Transverse colon (tissue), 4 donors: ENCODE measurements at regions not wholly inside any gene's neighbourhood (a gene's known extent, or its start where the extent isn't known, plus 50 kb on each side); places are given as distances from the start of the nearest gene placed in this dataset.
A peak's percentile ranks its signal among the peaks of the same experiment; 100 is the strongest.

Source experiments
- DNase-seq: peaks from one replicate; pipeline ENCODE4 v3.0.0-alpha.2; 2019
- H3K27ac ChIP-seq, 4 donors: fragments of 200-600 bp; sonication (generic); 2 replicates each; pipeline ENCODE4 v1.5.1; 2016 to 2018; ENCODE audit warnings: inconsistent platforms in 4 of 4
- H3K27me3 ChIP-seq: fragments of 200-600 bp; sonication (generic); 2 replicates; pipeline ENCODE4 v1.5.1; 2017; ENCODE audit warnings: inconsistent platforms
- H3K36me3 ChIP-seq, 4 donors: fragments of 200-600 bp; sonication (generic); 2 replicates each; pipeline ENCODE4 v1.5.1; 2017 to 2019; ENCODE audit warnings: inconsistent platforms in 4 of 4
- H3K4me1 ChIP-seq, 4 donors: fragments of 200-600 bp; sonication (generic); 2 replicates each; pipeline ENCODE4 v1.5.1; 2017 to 2020; ENCODE audit warnings: inconsistent platforms in 4 of 4
- H3K4me3 ChIP-seq, 4 donors: fragments of 200-600 bp; sonication (generic); 1 replicate in 1 of 4; 2 replicates in 3 of 4; pipeline versions ENCODE4 v1.5.1 to v1.6.1; 2017 to 2019; ENCODE audit warnings: inconsistent platforms in 4 of 4
- H3K9me3 ChIP-seq, 2 donors: fragments of 200-600 bp; sonication (generic); 2 replicates each; pipeline ENCODE4 v1.5.1; 2017 to 2019; ENCODE audit warnings: inconsistent platforms in 2 of 2
- CTCF ChIP-seq, 5 experiments: fragments of 200-600 bp in 3 of 5; fragments of 450-650 bp in 2 of 5; sonication (generic) in 3 of 5; IDR thresholded peaks; 1 replicate in 2 of 5; 2 replicates in 3 of 5; pipeline ENCODE4 v1.5.1; 2016 to 2017; ENCODE audit warnings: antibody characterized with exemption in 5 of 5, inconsistent platforms in 3 of 5, mild to moderate bottlenecking in 2 of 5, moderate library complexity in 1 of 5
- EP300 ChIP-seq: sonication (generic); formaldehyde crosslinking; IDR thresholded peaks from one replicate; pipeline ENCODE4 v1.6.1; 2017; ENCODE audit warnings: antibody characterized with exemption, low read depth
- POLR2A ChIP-seq: fragments of 450-650 bp; IDR thresholded peaks from one replicate; pipeline ENCODE4 v1.6.1; 2016; ENCODE audit warnings: antibody characterized with exemption, mild to moderate bottlenecking, moderate library complexity
- POLR2AphosphoS5 ChIP-seq, 3 donors: sonication (generic); formaldehyde crosslinking; IDR thresholded peaks; one replicate each; pipeline ENCODE4 v1.6.1; 2016; ENCODE audit warnings: antibody characterized with exemption in 3 of 3
- WGBS, 2 donors: methylation state at CpG; one replicate each; pipeline ENCODE4 v1.1.5; 2018; ENCODE audit warnings: low coverage in 1 of 2; 5-methylcytosine and 5-hydroxymethylcytosine counted together
- in situ Hi-C, 4 donors: fragments of 200-750 bp; cut with MboI; loops; one replicate each; pipeline versions ENCODE4 v1.15.0 to v1.15.1; 2017; ENCODE audit warnings: low sequenced_read_pairs in 3 of 4, low pct_ligation_motif_present in 1 of 4, low pct_unique_long_range_greater_than_20kb in 1 of 4
- intact Hi-C: fragments of 100-400 bp; cut with DNase I; formaldehyde crosslinking; loops from one replicate; pipeline ENCODE4 v1.15.1; 2023; ENCODE audit warnings: low total_unique reads

- TF ChIP-seq POLR2A: no peak
- TF ChIP-seq POLR2AphosphoS5 (IDR thresholded peaks at IDR 0.05): no peak
- TF ChIP-seq EP300: no peak
- no peak for TF ChIP-seq CTCF (IDR thresholded peaks at IDR 0.05)
- Histone ChIP-seq H3K4me3 (no peak overlapping the region), H3K36me3 (no peaks in the 10 kb centered on the region), H3K9me3 (peaks cover 1 to 4% of the 10 kb centered on the region in 2 donors), H3K27me3 (no peaks in the 10 kb centered on the region), H3K27ac (peak overlapping the region in 2 of 4 donors; percentile 24 to 30), H3K4me1 (peaks cover 0 to 22% (median 0%) of the 10 kb centered on the region in 4 donors)
- peak; percentile 65 for DNase-seq
- 25 to 30% methylated on average over 2 to 3 of the region's 3 CpGs for WGBS, 2 donors
- intact Hi-C loops (no loop called here), in situ Hi-C loops (no loop called here)
Measured at GRCh38 chr2:172181840-172182239, 79.1 kb upstream of the DLX2 start.

GRCh38 chr2:172182624-172183023, 79.9 kb upstream of the DLX2 start:
- H3K36me3 ChIP-seq: no peaks in the 10 kb centered on the region
- no peak for DNase-seq
- TF ChIP-seq EP300: no peak
- no peak for TF ChIP-seq POLR2A
- TF ChIP-seq CTCF (IDR thresholded peaks at IDR 0.05): no peak
- TF ChIP-seq POLR2AphosphoS5 (IDR thresholded peaks at IDR 0.05): no peak
- peaks cover 3 to 5% of the 10 kb centered on the region in 2 donors for H3K9me3 ChIP-seq
- peaks cover 0 to 22% (median 0%) of the 10 kb centered on the region in 4 donors for H3K4me1 ChIP-seq
- H3K27ac ChIP-seq: no peak overlapping the region
- intact Hi-C loops (no loop called here), in situ Hi-C loops (no loop called here)
- H3K4me3 ChIP-seq: no peak overlapping the region
- 75 to 90% methylated on average over 3 to 4 of the region's 4 CpGs for WGBS, 2 donors
- no peaks in the 10 kb centered on the region for H3K27me3 ChIP-seq

DNA sequence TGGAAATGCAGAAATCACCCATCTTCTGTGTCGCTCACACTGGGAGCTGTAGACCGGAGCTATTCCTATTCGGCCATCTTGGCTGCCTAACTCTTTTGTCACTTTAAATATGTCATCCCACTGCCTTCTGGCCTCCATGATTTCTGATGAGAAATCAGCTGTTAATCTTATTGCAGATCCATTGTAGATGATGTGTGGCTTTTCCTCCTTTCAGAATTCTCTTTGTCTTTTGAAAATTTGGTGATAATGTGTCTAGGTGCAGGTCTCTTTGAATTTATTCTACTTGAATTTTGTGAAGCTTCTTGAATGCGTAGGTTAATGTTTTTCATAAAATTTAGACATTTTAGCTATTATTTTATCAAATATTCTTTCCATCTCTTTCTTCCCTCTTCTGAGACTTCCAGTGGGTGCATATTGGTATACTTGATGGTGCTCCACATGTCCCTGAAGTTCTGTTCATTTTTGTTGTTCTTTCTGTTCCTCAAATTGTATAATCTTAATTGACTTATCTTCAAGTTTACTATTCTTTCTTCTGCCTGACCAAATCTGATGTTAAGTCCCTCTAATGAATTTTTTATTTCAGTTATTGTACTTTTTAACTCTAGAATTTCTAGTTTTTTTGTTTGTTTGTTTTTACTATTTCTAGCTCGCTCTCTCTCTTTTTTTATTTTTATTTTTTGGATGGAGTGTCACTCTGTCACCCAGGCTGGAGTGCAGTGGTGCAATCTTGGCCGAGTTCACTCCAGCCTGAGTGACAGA, 90.8 kb upstream of the DLX2 start:
- Histone ChIP-seq H3K36me3 (no peaks in the 10 kb centered on the region), H3K9me3 (peaks cover 14 to 20% of the 10 kb centered on the region in 2 donors), H3K27me3 (no peaks in the 10 kb centered on the region), H3K27ac (no peak overlapping the region), H3K4me1 (peaks cover 0 to 11% (median 0%) of the 10 kb centered on the region in 4 donors), H3K4me3 (no peak overlapping the region)
- DNase-seq: no peak
- no peak for TF ChIP-seq EP300
- TF ChIP-seq CTCF (IDR thresholded peaks at IDR 0.05): no peak
- no peak for TF ChIP-seq POLR2AphosphoS5 (IDR thresholded peaks at IDR 0.05)
- no peak for TF ChIP-seq POLR2A
- intact Hi-C loops: no loop called here
- WGBS, 2 donors: 85 to 90% methylated on average over 5 to 6 of the region's 6 CpGs
- in situ Hi-C loops: no loop called here

DNA sequence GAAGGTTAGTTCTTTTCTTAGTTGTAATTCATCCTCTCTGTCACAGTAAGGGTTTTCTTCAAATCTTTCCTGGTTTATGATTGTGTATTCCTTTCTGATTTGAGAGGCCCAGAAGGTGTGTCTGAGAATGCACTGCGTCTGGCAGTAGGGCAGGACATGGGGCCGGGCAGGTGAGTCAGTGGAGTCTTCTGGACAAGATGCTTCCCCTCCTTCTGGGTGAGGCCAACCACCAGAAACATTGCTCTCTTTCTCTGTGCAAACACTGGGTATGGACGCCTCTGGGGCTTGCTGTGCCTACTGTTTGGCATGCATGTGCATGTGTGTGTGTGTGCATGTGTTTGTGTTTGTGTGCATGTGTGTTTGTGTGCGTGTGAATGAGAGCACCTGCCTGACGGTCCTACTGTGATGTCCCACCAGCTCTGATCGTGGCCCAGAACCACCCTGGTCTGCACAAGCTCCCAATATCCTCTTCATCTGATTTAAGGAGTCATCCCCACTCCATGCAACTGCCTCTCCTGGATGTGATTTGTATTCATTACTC, 93.2 kb upstream of the DLX2 start:
- TF ChIP-seq POLR2AphosphoS5 (IDR thresholded peaks at IDR 0.05) (no peak), CTCF (IDR thresholded peaks at IDR 0.05) (no peak), POLR2A (no peak), EP300 (no peak)
- Histone ChIP-seq H3K27ac (peak overlapping the region in 2 of 4 donors; percentile 14 to 37), H3K27me3 (no peaks in the 10 kb centered on the region), H3K9me3 (peaks cover 23 to 24% of the 10 kb centered on the region in 2 donors), H3K4me3 (no peak overlapping the region), H3K4me1 (peaks cover 0 to 11% (median 0%) of the 10 kb centered on the region in 4 donors), H3K36me3 (no peaks in the 10 kb centered on the region)
- WGBS, 2 donors: 69% methylated on average over 6 of the region's 6 CpGs; no CpG with 5 or more reads in 1 of the 2 donors
- in situ Hi-C loops (no loop called here), intact Hi-C loops (no loop called here)
- peak; percentile 61 for DNase-seq
